Mononuclear cell (primary cell): ENCODE measurements at regions not wholly inside any gene's neighbourhood (a gene's known extent, or its start where the extent isn't known, plus 50 kb on each side); places are given as distances from the start of the nearest gene placed in this dataset.

ENCODE experiments used
- H3K27me3 ChIP-seq: 2 replicates; pipeline ENCODE4 v1.6.0; 2011; ENCODE audit warnings: low read length, control low read depth; ENCODE audit not compliant: insufficient read depth
- H3K4me1 ChIP-seq: 2 replicates; pipeline ENCODE4 v1.5.1; 2011; ENCODE audit warnings: mild to moderate bottlenecking, low read length, control low read depth; ENCODE audit not compliant: insufficient read depth
- H3K4me3 ChIP-seq: 2 replicates; pipeline ENCODE4 v1.5.1; 2011; ENCODE audit warnings: mild to moderate bottlenecking, low read length, moderate library complexity
- H3K9me3 ChIP-seq: 2 replicates; pipeline ENCODE4 v1.5.1; 2011; ENCODE audit warnings: low read depth, mild to moderate bottlenecking, control low read depth, low read length

- Histone ChIP-seq H3K4me3 (no peak overlapping the region), H3K27me3 (no peaks in the 10 kb centered on the region), H3K4me1 (no peaks in the 10 kb centered on the region), H3K9me3 (no peaks in the 10 kb centered on the region)
Observed at GRCh38 chr12:75710361-75711069, 199.1 kb upstream of the KRR1 start.

GRCh38 chr12:75709503-75709902, 198.1 kb upstream of the KRR1 start:
- H3K4me1 ChIP-seq = no peaks in the 10 kb centered on the region
- no peak overlapping the region for H3K4me3 ChIP-seq
- no peaks in the 10 kb centered on the region for H3K9me3 ChIP-seq
- no peaks in the 10 kb centered on the region for H3K27me3 ChIP-seq

DNA sequence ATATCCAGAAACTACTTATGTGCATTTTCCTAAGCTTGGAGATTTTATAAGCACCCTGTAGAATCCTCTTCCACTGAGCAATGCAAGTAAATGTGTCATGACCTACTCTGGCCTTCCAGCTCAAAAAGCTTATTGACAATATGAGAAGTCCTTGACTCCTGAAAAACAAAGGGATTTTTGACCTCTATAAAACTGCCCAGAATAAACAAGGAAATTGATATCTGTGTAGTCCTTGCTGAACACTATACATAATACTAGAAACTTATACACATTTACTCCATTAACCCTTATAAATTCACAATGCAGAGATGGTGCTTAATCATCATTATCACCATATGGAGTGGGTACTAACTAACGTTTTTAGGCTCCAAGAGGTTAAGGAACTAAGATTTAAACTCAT, 197.4 kb upstream of the KRR1 start:
- no peak overlapping the region for H3K4me3 ChIP-seq
- no peaks in the 10 kb centered on the region for H3K9me3 ChIP-seq
- H3K4me1 ChIP-seq = no peaks in the 10 kb centered on the region
- H3K27me3 ChIP-seq = no peaks in the 10 kb centered on the region

DNA sequence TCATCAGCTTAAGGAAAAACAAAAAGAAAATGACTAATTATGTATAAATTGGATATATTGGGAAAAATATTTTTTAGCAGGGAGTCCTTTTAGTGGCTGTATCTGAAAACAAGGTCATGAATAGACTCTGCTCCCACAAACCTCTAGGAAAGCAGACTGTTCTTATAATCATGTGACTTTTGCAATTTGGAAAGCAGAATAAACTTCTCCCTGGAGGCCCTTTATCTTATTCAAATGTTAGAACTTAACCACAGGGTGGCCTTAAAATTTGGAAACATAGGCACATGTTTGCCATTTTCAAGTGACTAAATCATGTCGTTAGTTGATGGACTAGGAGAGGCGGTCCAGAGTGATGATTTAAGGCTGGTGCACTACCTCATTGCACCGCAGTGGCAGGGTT, 196.6 kb upstream of the KRR1 start:
- H3K4me1 ChIP-seq = no peaks in the 10 kb centered on the region
- no peaks in the 10 kb centered on the region for H3K9me3 ChIP-seq
- no peaks in the 10 kb centered on the region for H3K27me3 ChIP-seq
- no peak overlapping the region for H3K4me3 ChIP-seq

GRCh38 chr12:75706786-75707605, 195.6 kb upstream of the KRR1 start:
- Histone ChIP-seq H3K9me3 (no peaks in the 10 kb centered on the region), H3K4me3 (no peak overlapping the region), H3K27me3 (no peaks in the 10 kb centered on the region), H3K4me1 (peaks cover 2% of the 10 kb centered on the region)

DNA sequence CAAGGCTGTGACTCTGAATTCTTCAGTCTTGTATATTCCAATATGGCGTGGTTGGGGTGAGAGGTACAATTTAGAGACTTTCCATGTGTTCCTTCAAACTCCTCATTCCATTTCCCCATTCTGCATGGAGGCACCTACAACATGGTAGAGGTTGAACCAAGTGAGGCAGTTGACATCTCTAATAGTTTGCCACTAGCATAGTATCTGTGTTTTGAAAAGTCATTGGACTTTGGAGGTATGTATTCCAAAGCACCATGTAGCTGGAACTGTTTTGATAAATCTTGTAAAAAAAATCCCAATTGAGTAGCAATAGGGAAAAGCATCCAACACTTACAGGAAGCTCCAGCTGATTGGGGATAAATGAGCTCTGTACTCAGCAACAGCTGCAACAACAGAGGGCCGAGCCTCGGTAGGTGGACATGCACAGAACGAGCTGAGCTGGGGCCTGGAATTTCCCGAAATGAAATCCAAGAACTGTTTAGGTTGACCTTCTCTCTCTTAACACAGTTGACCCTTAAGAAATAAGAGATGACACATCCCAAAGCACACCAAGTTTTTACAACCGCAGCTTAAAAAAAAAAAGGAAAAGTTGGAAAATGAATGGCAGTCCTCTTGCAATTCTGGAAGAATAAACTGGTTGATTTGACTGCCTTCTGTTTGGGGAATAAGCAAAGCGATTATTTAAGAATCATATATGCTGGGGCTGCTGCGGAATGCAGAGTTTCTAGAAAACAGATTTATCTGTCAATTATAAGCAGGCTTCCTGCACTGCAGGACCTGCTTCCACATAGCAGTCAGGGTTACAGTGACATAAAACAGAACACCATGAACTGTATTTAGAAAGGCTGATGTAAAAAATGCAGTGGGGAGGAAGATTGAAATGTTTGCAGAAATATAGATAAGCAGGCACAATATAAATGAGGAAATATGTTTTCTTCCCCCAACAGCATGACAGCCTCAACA, 194.6 kb upstream of the KRR1 start:
- H3K27me3 ChIP-seq = no peaks in the 10 kb centered on the region
- no peaks in the 10 kb centered on the region for H3K9me3 ChIP-seq
- H3K4me3 ChIP-seq = no peak overlapping the region
- H3K4me1 ChIP-seq = peaks cover 3% of the 10 kb centered on the region

- Histone ChIP-seq H3K4me3 (no peak overlapping the region), H3K4me1 (peaks cover 3% of the 10 kb centered on the region), H3K9me3 (no peaks in the 10 kb centered on the region), H3K27me3 (no peaks in the 10 kb centered on the region)
Observed at GRCh38 chr12:75704664-75705063, 193.3 kb upstream of the KRR1 start.

DNA sequence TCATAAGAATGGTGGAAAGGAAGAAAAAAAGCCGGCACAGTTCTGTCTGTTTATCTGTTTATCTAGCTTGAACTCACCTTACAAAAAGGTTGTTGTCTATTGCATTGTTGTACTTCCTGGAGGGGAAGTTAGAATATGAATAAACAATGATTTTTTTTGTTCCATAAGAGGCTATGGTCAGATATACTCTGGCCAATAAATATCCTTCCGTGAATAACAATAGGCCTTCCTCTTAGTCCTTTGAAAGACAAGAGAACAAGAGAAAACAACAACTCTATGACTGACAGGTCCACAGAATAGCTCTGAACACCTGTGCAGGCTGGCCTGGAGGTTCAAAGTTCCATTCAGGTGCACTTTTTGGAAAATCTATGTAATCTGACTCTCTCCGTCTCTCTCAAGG, 192.8 kb upstream of the KRR1 start:
- peaks cover 3% of the 10 kb centered on the region for H3K4me1 ChIP-seq
- no peaks in the 10 kb centered on the region for H3K9me3 ChIP-seq
- H3K4me3 ChIP-seq = no peak overlapping the region
- no peaks in the 10 kb centered on the region for H3K27me3 ChIP-seq

DNA sequence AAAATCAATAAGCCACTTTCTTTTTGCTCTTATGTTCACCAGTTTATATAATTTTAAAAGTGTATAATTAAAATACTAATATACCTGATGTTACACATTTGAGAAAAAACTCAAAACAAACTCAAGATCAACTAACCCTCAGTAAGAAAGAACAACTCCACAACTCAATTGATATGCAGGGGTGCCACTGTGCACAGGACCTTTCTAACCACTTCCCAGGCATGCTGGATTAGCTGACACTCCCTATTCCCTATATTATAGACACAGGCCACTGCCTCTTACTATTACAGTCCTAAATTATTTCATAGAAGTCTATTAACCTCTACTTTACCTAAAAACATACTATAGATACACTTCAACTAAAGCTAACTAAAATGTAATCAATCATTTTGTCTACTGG, 191.7 kb upstream of the KRR1 start:
- H3K4me1 ChIP-seq = peaks cover 3% of the 10 kb centered on the region
- no peaks in the 10 kb centered on the region for H3K27me3 ChIP-seq
- H3K9me3 ChIP-seq = no peaks in the 10 kb centered on the region
- H3K4me3 ChIP-seq = no peak overlapping the region

DNA sequence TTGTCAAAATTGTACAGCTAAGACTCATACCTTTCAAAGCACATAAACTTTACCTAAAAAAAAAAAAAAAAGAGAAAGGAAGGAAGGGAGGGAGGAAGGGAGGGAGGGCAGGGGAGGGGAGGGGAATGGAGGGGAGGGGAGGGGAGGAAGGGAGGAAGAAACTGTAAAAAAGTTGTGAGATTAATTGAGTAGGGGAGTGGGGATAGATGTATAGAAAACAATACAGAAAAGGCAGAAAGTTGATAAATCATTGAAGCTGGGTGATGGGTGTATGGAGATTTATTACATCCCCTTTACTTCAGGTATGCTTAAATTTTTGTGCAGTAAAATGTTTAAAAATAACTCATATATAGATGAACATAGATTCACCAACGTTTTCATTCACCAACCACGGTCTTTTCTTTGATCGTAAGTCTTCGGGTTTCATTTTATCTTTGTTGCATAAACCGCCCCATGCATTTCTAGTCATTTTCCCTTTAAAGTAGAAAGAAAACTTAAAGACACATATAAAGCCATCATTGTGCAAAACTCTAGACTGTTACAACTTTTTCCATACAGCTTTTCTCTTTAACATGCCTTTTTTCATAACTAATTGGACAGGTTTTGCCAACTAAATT, 191.2 kb upstream of the KRR1 start:
- Histone ChIP-seq H3K27me3 (no peaks in the 10 kb centered on the region), H3K9me3 (no peaks in the 10 kb centered on the region), H3K4me1 (peaks cover 3% of the 10 kb centered on the region), H3K4me3 (no peak overlapping the region)

DNA sequence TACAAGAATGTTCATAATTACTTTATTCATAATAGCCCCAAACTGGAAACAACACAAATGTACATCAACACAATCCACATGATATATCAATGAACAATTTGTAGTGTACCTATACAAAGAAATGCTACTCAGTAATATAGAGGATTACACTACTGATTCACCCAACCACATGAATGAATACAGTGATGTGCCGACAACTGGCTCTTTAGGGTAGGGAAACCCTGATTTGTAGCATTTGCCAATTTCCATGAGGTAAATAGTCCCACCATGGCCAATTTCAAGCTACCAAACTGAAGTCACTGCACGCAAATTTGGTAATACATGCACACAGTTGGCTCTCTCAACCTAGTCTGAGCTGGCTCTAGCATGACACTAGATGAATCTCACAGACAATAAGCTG, 190.4 kb upstream of the KRR1 start:
- Histone ChIP-seq H3K4me1 (peaks cover 3% of the 10 kb centered on the region), H3K4me3 (no peak overlapping the region)

DNA sequence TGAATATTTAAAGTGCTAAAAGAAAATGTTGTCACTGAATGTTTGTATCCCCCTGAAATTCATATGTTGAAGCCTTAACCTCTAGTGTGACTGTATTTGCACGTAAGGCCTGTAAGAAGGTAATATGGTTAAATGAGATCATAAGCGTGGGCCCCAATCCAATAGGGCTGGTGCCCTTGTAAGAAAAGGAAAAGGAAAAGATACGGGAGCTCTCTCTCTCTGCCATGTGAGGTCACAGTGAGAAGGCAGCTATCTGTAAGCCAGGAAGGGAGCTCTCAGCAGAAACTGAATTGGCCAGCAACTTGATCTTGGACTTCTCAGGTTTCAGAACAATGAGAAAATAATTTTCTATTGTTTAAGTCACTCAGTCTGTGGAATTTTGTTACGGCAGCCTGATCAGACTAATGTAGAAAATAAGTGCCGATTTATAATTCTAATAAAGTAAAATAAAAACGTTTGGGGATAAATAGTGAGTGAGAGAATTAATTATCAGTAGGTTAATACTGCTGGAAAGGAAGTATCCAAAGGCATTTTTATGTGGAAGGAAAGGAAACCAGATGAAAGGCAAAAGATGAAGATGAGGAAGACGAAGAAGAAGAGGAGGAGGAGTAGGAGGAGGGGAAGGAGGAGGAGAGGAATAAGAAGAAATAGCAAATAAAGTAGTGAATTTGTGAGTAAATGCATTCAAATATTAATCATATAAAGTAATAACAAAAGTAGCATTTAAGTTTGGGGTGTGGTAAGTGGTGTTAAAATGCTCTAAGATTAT, 188.5 kb upstream of the KRR1 start:
- Histone ChIP-seq H3K27me3 (no peaks in the 10 kb centered on the region), H3K4me1 (peaks cover 3% of the 10 kb centered on the region), H3K9me3 (no peaks in the 10 kb centered on the region), H3K4me3 (no peak overlapping the region)

More for the DNA sequence above, 190.4 kb upstream of the KRR1 start:
- no peaks in the 10 kb centered on the region for H3K9me3 ChIP-seq
- H3K27me3 ChIP-seq = no peaks in the 10 kb centered on the region

- H3K27me3 ChIP-seq = no peaks in the 10 kb centered on the region
- H3K4me3 ChIP-seq = no peak overlapping the region
- peaks cover 3% of the 10 kb centered on the region for H3K4me1 ChIP-seq
- no peaks in the 10 kb centered on the region for H3K9me3 ChIP-seq
Observed at GRCh38 chr12:75699251-75699650, 187.8 kb upstream of the KRR1 start.

DNA sequence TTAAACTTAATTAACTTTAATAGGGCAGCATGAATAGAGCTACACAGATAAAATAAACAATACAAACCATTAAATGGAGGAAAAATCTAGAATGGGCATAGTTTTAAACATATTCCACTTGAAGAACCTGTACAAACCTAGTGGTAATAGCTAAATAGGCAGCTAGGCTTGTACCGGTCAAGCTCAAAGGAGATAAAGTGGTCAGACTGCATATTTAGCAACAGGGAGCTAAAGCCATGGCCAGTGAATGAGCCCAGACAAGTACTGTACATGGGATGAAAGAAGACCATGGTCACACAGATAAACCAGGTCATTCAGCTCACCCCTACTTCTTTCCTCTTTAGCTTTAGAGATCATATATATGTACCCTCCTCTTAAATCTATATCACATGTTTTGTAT, 186.6 kb upstream of the KRR1 start:
- no peaks in the 10 kb centered on the region for H3K27me3 ChIP-seq
- H3K9me3 ChIP-seq = no peaks in the 10 kb centered on the region
- peaks cover 3% of the 10 kb centered on the region for H3K4me1 ChIP-seq
- H3K4me3 ChIP-seq = no peak overlapping the region
